HEK293 (cell line): ENCODE measurements at regions not wholly inside any gene's neighbourhood (a gene's known extent, or its start where the extent isn't known, plus 50 kb on each side); places are given as distances from the start of the nearest gene placed in this dataset.

Experiments
- ZBTB7A ChIP-seq: fragments of 450-650 bp; formaldehyde crosslinking; IDR thresholded peaks from 2 replicates; pipeline ENCODE4 v1.5.1; 2016; ENCODE audit warnings: low read depth, missing biosample characterization, missing genetic modification characterization
- ZEB2 ChIP-seq: fragments of 450-650 bp; formaldehyde crosslinking; IDR thresholded peaks from 2 replicates; pipeline ENCODE4 v1.5.1; 2016; ENCODE audit warnings: missing biosample characterization, missing genetic modification characterization
- ZNF23 ChIP-seq: fragments of 450-650 bp; formaldehyde crosslinking; IDR thresholded peaks from 2 replicates; pipeline ENCODE4 v1.5.1; 2016; ENCODE audit warnings: missing biosample characterization, missing genetic modification characterization, borderline replicate concordance
- ZNF521 ChIP-seq: fragments of 450-650 bp; formaldehyde crosslinking; IDR thresholded peaks from 2 replicates; pipeline ENCODE4 v1.5.1; 2017; ENCODE audit warnings: missing biosample characterization, mild to moderate bottlenecking, missing genetic modification characterization
- ZNF777 ChIP-seq: fragments of 450-650 bp; formaldehyde crosslinking; IDR thresholded peaks from 2 replicates; pipeline ENCODE4 v1.5.1; 2017; ENCODE audit warnings: missing biosample characterization, missing genetic modification characterization, borderline replicate concordance
- ZNF843 ChIP-seq: fragments of 450-650 bp; formaldehyde crosslinking; IDR thresholded peaks from 2 replicates; pipeline ENCODE4 v1.5.1; 2016; ENCODE audit warnings: missing biosample characterization, missing genetic modification characterization
- TF ChIP-seq, protein P1 (sequence below): fragments of 450-650 bp; formaldehyde crosslinking; IDR thresholded peaks from 2 replicates; pipeline ENCODE4 v1.5.1; 2016; ENCODE audit warnings: missing biosample characterization, missing genetic modification characterization
- TF ChIP-seq, protein P2 (sequence below): fragments of 450-650 bp; formaldehyde crosslinking; IDR thresholded peaks from 2 replicates; pipeline ENCODE4 v1.5.1; 2016; ENCODE audit warnings: missing biosample characterization, missing genetic modification characterization
- TF ChIP-seq, protein P3 (sequence below): fragments of 450-650 bp; formaldehyde crosslinking; IDR thresholded peaks from 2 replicates; pipeline ENCODE4 v1.5.1; 2017; ENCODE audit warnings: missing biosample characterization, missing genetic modification characterization
- TF ChIP-seq, protein P4 (sequence below): fragments of 450-650 bp; formaldehyde crosslinking; IDR thresholded peaks from 2 replicates; pipeline ENCODE4 v1.5.1; 2016; ENCODE audit warnings: missing biosample characterization, missing genetic modification characterization, low read depth
- TF ChIP-seq, protein P5 (sequence below): fragments of 450-650 bp; formaldehyde crosslinking; conservative IDR thresholded peaks from 2 replicates; pipeline ENCODE4 v1.5.1; 2016; ENCODE audit warnings: low read depth, missing biosample characterization, missing genetic modification characterization

DNA sequence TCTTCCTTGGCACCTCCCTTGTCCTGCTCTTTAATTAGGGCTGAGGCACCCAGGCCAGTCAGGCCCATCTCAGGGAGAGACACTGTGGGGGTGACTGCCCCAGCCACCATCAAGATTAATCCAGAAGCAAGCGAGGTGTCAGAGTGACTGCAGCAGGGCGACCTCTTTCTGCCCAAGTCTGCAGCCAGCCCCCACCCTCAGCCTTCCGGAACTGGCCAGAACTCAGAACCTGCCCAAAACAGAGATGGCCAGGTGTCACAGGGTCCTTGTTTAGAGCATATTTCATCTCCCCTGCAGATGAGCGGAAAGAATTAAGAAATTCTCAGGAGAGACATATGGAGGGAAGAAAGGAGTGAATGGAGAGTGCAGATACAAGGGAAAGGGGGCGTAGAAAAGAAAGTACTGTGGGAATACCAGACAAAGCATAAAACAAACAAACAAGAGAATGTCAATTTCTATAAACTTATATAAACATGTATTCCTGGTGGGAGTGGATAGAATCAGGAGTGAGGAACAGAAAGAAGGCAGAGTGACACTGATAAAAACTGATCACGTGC is 188.8 kb upstream of the NRP1 start:
- no peak for TF ChIP-seq ZEB2 (tag by site-specific recombination)
- TF ChIP-seq ZNF521 (tag by site-specific recombination) = no peak
- TF ChIP-seq ZNF843 (tag by site-specific recombination) = no peak
- no peak for TF ChIP-seq ZNF23 (tag by site-specific recombination)
- TF ChIP-seq, protein P1, sequence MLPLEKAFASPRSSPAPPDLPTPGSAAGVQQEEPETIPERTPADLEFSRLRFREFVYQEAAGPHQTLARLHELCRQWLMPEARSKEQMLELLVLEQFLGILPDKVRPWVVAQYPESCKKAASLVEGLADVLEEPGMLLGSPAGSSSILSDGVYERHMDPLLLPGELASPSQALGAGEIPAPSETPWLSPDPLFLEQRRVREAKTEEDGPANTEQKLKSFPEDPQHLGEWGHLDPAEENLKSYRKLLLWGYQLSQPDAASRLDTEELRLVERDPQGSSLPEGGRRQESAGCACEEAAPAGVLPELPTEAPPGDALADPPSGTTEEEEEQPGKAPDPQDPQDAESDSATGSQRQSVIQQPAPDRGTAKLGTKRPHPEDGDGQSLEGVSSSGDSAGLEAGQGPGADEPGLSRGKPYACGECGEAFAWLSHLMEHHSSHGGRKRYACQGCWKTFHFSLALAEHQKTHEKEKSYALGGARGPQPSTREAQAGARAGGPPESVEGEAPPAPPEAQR (tag by site-specific recombination) = no peak
- TF ChIP-seq, protein P2, sequence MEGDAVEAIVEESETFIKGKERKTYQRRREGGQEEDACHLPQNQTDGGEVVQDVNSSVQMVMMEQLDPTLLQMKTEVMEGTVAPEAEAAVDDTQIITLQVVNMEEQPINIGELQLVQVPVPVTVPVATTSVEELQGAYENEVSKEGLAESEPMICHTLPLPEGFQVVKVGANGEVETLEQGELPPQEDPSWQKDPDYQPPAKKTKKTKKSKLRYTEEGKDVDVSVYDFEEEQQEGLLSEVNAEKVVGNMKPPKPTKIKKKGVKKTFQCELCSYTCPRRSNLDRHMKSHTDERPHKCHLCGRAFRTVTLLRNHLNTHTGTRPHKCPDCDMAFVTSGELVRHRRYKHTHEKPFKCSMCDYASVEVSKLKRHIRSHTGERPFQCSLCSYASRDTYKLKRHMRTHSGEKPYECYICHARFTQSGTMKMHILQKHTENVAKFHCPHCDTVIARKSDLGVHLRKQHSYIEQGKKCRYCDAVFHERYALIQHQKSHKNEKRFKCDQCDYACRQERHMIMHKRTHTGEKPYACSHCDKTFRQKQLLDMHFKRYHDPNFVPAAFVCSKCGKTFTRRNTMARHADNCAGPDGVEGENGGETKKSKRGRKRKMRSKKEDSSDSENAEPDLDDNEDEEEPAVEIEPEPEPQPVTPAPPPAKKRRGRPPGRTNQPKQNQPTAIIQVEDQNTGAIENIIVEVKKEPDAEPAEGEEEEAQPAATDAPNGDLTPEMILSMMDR = no peak
- TF ChIP-seq, protein P3, sequence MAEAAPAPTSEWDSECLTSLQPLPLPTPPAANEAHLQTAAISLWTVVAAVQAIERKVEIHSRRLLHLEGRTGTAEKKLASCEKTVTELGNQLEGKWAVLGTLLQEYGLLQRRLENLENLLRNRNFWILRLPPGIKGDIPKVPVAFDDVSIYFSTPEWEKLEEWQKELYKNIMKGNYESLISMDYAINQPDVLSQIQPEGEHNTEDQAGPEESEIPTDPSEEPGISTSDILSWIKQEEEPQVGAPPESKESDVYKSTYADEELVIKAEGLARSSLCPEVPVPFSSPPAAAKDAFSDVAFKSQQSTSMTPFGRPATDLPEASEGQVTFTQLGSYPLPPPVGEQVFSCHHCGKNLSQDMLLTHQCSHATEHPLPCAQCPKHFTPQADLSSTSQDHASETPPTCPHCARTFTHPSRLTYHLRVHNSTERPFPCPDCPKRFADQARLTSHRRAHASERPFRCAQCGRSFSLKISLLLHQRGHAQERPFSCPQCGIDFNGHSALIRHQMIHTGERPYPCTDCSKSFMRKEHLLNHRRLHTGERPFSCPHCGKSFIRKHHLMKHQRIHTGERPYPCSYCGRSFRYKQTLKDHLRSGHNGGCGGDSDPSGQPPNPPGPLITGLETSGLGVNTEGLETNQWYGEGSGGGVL = no peak
- TF ChIP-seq, protein P4, sequence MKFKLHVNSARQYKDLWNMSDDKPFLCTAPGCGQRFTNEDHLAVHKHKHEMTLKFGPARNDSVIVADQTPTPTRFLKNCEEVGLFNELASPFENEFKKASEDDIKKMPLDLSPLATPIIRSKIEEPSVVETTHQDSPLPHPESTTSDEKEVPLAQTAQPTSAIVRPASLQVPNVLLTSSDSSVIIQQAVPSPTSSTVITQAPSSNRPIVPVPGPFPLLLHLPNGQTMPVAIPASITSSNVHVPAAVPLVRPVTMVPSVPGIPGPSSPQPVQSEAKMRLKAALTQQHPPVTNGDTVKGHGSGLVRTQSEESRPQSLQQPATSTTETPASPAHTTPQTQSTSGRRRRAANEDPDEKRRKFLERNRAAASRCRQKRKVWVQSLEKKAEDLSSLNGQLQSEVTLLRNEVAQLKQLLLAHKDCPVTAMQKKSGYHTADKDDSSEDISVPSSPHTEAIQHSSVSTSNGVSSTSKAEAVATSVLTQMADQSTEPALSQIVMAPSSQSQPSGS (tag by site-specific recombination) = no peak
- no peak for TF ChIP-seq ZBTB7A (tag by site-specific recombination)
- TF ChIP-seq, protein P5, sequence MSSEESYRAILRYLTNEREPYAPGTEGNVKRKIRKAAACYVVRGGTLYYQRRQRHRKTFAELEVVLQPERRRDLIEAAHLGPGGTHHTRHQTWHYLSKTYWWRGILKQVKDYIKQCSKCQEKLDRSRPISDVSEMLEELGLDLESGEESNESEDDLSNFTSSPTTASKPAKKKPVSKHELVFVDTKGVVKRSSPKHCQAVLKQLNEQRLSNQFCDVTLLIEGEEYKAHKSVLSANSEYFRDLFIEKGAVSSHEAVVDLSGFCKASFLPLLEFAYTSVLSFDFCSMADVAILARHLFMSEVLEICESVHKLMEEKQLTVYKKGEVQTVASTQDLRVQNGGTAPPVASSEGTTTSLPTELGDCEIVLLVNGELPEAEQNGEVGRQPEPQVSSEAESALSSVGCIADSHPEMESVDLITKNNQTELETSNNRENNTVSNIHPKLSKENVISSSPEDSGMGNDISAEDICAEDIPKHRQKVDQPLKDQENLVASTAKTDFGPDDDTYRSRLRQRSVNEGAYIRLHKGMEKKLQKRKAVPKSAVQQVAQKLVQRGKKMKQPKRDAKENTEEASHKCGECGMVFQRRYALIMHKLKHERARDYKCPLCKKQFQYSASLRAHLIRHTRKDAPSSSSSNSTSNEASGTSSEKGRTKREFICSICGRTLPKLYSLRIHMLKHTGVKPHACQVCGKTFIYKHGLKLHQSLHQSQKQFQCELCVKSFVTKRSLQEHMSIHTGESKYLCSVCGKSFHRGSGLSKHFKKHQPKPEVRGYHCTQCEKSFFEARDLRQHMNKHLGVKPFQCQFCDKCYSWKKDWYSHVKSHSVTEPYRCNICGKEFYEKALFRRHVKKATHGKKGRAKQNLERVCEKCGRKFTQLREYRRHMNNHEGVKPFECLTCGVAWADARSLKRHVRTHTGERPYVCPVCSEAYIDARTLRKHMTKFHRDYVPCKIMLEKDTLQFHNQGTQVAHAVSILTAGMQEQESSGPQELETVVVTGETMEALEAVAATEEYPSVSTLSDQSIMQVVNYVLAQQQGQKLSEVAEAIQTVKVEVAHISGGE (tag by site-specific recombination) = no peak
- no peak for TF ChIP-seq ZNF777 (tag by site-specific recombination)
